ENCODE measurements at regions not wholly inside any gene's neighbourhood (a gene's known extent, or its start where the extent isn't known, plus 50 kb on each side); places are given as distances from the start of the nearest gene placed in this dataset.

GRCh38 chr12:24195063-24195462, 245.6 kb upstream of the SOX5 start:
- no peak for DNase-seq (ENCODE audit: low read depth)
- H3K4me3 ChIP-seq (ENCODE audit: low read depth, low read length): no peak overlapping the region
- TF ChIP-seq, protein P1, sequence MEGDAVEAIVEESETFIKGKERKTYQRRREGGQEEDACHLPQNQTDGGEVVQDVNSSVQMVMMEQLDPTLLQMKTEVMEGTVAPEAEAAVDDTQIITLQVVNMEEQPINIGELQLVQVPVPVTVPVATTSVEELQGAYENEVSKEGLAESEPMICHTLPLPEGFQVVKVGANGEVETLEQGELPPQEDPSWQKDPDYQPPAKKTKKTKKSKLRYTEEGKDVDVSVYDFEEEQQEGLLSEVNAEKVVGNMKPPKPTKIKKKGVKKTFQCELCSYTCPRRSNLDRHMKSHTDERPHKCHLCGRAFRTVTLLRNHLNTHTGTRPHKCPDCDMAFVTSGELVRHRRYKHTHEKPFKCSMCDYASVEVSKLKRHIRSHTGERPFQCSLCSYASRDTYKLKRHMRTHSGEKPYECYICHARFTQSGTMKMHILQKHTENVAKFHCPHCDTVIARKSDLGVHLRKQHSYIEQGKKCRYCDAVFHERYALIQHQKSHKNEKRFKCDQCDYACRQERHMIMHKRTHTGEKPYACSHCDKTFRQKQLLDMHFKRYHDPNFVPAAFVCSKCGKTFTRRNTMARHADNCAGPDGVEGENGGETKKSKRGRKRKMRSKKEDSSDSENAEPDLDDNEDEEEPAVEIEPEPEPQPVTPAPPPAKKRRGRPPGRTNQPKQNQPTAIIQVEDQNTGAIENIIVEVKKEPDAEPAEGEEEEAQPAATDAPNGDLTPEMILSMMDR (IDR thresholded peaks at IDR 0.05; ENCODE audit: insufficient read depth, low read length): no peak

DNA sequence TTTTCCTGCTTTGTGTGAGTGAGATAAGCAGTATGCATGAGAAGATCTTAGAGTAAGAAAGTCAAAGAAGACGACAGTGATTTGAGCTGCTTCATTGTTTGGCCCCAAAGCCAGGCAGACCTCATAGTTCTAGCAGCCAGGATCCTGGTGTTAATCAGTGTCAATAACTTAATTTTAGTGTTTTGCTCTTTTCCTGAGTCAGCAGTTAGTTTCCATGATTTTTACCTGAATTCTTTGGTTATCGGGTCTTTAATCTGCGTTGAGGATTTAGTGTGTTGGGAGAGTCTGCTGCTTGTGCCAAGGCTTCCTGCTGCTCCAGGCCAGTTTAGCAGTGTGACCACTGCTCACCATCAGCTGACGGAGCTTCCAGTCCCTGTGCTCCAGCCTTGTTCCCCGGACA, 241.6 kb upstream of the SOX5 start:
- no peak for DNase-seq (ENCODE audit: low read depth)
- TF ChIP-seq, protein P1 (IDR thresholded peaks at IDR 0.05; ENCODE audit: insufficient read depth, low read length): no peak
- H3K4me3 ChIP-seq (ENCODE audit: low read depth, low read length): no peak overlapping the region

DNA sequence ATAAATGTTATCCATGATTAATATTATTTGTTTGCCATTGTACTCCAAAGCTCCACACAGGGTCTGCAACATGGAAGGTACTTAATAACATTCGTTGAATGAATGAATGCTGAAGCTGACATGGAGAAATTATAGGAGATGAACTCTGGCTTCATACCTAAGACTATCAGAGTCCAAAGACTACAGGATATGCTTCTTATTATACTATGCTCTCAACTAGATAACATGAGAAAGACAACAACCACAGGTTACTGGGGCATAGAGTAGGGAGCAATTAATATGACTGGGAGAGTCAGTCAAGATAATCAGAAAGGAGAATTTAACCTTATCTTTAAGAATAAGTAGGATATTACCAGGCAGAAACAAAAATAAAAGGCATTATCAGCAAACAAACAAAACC, 236.3 kb upstream of the SOX5 start:
- no peak overlapping the region for H3K4me3 ChIP-seq (ENCODE audit: low read depth, low read length)
- TF ChIP-seq, protein P1 (IDR thresholded peaks at IDR 0.05; ENCODE audit: insufficient read depth, low read length): no peak
- no peak for DNase-seq (ENCODE audit: low read depth)

- TF ChIP-seq, protein P1 (IDR thresholded peaks at IDR 0.05; ENCODE audit: insufficient read depth, low read length): no peak
- H3K4me3 ChIP-seq (ENCODE audit: low read depth, low read length): no peak overlapping the region
- no peak for DNase-seq (ENCODE audit: low read depth)
Observed at GRCh38 chr12:24177889-24178288, 228.4 kb upstream of the SOX5 start.

- no peak overlapping the region for H3K4me3 ChIP-seq (ENCODE audit: low read depth, low read length)
- TF ChIP-seq, protein P1 (IDR thresholded peaks at IDR 0.05; ENCODE audit: insufficient read depth, low read length): no peak
- no peak for DNase-seq (ENCODE audit: low read depth)
Observed at GRCh38 chr12:24175929-24176328, 226.5 kb upstream of the SOX5 start.

GRCh38 chr12:24175284-24175683, 225.8 kb upstream of the SOX5 start:
- TF ChIP-seq, protein P1 (IDR thresholded peaks at IDR 0.05; ENCODE audit: insufficient read depth, low read length): no peak
- no peak for DNase-seq (ENCODE audit: low read depth)
- H3K4me3 ChIP-seq (ENCODE audit: low read depth, low read length): no peak overlapping the region

DNA sequence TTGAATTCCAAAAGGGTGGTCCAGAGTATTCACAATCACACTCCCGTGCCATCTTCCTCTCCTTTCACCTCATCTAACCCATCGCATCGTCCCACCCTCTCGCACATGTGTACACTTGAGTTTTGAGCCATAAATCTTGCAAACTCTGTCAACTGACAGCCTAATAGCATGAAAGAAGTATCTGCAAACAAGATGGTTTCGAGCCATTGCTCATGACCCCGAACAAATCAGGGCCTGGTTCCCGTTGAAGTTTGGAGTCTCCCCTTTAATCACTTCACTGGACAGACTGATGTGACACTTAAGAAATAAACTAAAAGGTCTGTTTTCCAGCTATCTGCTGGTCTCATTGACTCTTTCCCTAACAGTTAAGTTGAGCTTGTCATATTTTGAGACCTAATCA, 223.6 kb upstream of the SOX5 start:
- DNase-seq (ENCODE audit: low read depth): no peak
- no peak overlapping the region for H3K4me3 ChIP-seq (ENCODE audit: low read depth, low read length)
- TF ChIP-seq, protein P1 (IDR thresholded peaks at IDR 0.05; ENCODE audit: insufficient read depth, low read length): no peak

Data from fibroblast of the aortic adventitia (primary cell).